Smooth muscle cell (in vitro differentiated cells): ENCODE measurements at regions not wholly inside any gene's neighbourhood (a gene's known extent, or its start where the extent isn't known, plus 50 kb on each side); places are given as distances from the start of the nearest gene placed in this dataset.

ENCODE experiments used
- DNase-seq: peaks from one replicate; lab custom pipeline; 2025; ENCODE audit not compliant: unreplicated experiment; lab: John Stamatoyannopoulos, UW
- H2AFZ ChIP-seq: fragments of 200-600 bp; sonication (generic); 2 replicates; pipeline ENCODE4 v1.6.0; 2016; ENCODE audit warnings: antibody characterized with exemption, low read depth, mild to moderate bottlenecking
- H3F3A ChIP-seq: fragments of 200-600 bp; sonication (generic); 2 replicates; pipeline ENCODE4 v1.6.0; 2017; ENCODE audit warnings: antibody characterized with exemption, low read depth
- H3K27ac ChIP-seq: fragments of 200-600 bp; sonication (generic); 2 replicates; pipeline ENCODE4 v1.5.1; 2016; ENCODE audit warnings: low read depth, mild to moderate bottlenecking
- H3K27me3 ChIP-seq: fragments of 200-600 bp; sonication (generic); 2 replicates; pipeline ENCODE4 v1.6.1; 2016; ENCODE audit warnings: low read depth, mild to moderate bottlenecking
- H3K36me3 ChIP-seq: fragments of 200-600 bp; sonication (generic); 2 replicates; pipeline ENCODE4 v1.5.1; 2016; ENCODE audit warnings: low read depth
- H3K4me1 ChIP-seq: fragments of 200-600 bp; sonication (generic); 2 replicates; pipeline ENCODE4 v1.5.1; 2016; ENCODE audit warnings: low read depth
- H3K4me2 ChIP-seq: fragments of 200-600 bp; sonication (generic); 2 replicates; pipeline ENCODE4 v1.6.0; 2016; ENCODE audit warnings: mild to moderate bottlenecking
- H3K4me3 ChIP-seq: fragments of 200-600 bp; sonication (generic); 2 replicates; pipeline ENCODE4 v1.5.1; 2016; ENCODE audit warnings: mild to moderate bottlenecking
- H3K79me2 ChIP-seq: fragments of 200-600 bp; sonication (generic); 2 replicates; pipeline ENCODE4 v1.6.0; 2016; ENCODE audit warnings: low read depth, mild to moderate bottlenecking
- H3K9ac ChIP-seq: fragments of 200-600 bp; sonication (generic); 2 replicates; pipeline ENCODE4 v1.6.0; 2016; ENCODE audit warnings: low read depth
- H3K9me3 ChIP-seq: fragments of 200-600 bp; sonication (generic); replicated peaks from 2 replicates; pipeline ENCODE4 v1.5.1; 2016; ENCODE audit warnings: low read depth
- H4K20me1 ChIP-seq: fragments of 200-600 bp; sonication (generic); 2 replicates; pipeline ENCODE4 v1.6.0; 2016; ENCODE audit warnings: low read depth
- WGBS: methylation state at CpG from one replicate; pipeline ENCODE4 v1.1.7; 2016; ENCODE audit warnings: low lambda C conversion rate; 5-methylcytosine and 5-hydroxymethylcytosine counted together
- TF ChIP-seq, protein P1 (sequence below): fragments of 200-600 bp; sonication (generic); IDR thresholded peaks from 2 replicates; pipeline ENCODE4 v1.5.1; 2017; ENCODE audit warnings: borderline replicate concordance, mild to moderate bottlenecking, antibody characterized with exemption; ENCODE audit not compliant: insufficient read depth, poor library complexity, severe bottlenecking

DNA sequence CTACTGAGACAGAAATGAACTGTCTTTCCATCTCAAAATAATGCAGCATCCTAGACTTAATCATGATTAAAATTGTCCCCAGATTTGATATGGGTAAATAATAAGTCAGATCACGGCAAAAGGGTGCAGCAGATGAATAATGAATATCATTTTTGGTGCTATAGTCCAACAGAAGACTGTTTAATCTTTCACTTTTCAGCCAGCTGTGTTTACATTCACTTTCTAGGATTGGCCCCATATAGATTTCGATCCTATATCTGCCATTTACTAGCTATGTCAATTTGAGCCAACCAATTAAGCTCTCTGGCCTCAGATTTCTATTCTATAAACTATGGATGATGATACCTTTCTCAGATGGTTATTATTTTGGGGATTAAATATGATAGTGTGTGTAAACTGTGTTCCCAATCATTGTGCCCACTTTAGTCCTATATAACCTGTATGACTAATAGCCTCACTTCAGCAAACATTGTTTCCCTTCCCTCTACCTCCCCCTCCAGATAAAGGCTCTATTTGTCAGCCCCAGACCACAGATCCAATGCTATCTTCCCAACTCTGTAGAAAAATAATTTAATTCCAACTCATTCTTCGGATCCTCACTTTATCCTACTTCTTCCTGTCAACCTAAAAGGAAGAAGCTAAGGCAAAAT, 53.6 kb upstream of the NT5E start:
- H3K9me3 ChIP-seq = no peaks in the 10 kb centered on the region
- H2AFZ ChIP-seq = no peak overlapping the region
- no peak overlapping the region for H3K27ac ChIP-seq
- peaks cover 11% of the 10 kb centered on the region for H3K4me1 ChIP-seq
- H3K4me3 ChIP-seq = no peak overlapping the region
- DNase-seq = no peak
- no peaks in the 10 kb centered on the region for H4K20me1 ChIP-seq
- no peaks in the 10 kb centered on the region for H3K79me2 ChIP-seq
- no peaks in the 10 kb centered on the region for H3K27me3 ChIP-seq
- no peaks in the 10 kb centered on the region for H3K36me3 ChIP-seq
- WGBS = 95% methylated on average over 3 of the region's 3 CpGs
- TF ChIP-seq, protein P1, sequence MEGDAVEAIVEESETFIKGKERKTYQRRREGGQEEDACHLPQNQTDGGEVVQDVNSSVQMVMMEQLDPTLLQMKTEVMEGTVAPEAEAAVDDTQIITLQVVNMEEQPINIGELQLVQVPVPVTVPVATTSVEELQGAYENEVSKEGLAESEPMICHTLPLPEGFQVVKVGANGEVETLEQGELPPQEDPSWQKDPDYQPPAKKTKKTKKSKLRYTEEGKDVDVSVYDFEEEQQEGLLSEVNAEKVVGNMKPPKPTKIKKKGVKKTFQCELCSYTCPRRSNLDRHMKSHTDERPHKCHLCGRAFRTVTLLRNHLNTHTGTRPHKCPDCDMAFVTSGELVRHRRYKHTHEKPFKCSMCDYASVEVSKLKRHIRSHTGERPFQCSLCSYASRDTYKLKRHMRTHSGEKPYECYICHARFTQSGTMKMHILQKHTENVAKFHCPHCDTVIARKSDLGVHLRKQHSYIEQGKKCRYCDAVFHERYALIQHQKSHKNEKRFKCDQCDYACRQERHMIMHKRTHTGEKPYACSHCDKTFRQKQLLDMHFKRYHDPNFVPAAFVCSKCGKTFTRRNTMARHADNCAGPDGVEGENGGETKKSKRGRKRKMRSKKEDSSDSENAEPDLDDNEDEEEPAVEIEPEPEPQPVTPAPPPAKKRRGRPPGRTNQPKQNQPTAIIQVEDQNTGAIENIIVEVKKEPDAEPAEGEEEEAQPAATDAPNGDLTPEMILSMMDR = no peak
- H3K4me2 ChIP-seq = no peak overlapping the region
- no peaks in the 10 kb centered on the region for H3F3A ChIP-seq
- H3K9ac ChIP-seq = no peak overlapping the region

DNA sequence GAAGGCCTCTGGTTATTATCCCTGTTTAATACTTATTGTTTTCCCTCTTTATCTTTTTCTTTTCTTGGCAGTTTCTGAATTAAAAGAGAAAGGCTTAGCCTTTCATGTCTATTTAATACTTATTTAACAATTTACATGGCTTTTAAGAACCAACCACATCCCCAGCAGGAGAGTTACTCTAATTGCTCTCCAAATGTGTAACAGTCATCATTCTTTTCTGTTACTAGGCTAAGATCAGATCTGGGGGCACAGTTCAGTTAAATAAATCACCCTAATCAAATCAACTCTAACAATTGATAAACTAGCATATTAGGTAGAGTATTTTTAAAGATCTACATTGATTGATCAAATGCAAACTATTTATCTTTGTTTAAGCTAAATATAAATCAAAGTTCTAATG, 54.1 kb upstream of the NT5E start:
- DNase-seq = no peak
- TF ChIP-seq, protein P1 = no peak
- peak overlapping the region; percentile 11 for H3K27ac ChIP-seq
- no peaks in the 10 kb centered on the region for H4K20me1 ChIP-seq
- no peaks in the 10 kb centered on the region for H3K79me2 ChIP-seq
- peaks cover 11% of the 10 kb centered on the region for H3K4me1 ChIP-seq
- H3K9ac ChIP-seq = no peak overlapping the region
- no peaks in the 10 kb centered on the region for H3K27me3 ChIP-seq
- H3K9me3 ChIP-seq = no peaks in the 10 kb centered on the region
- no peaks in the 10 kb centered on the region for H3K36me3 ChIP-seq
- H3F3A ChIP-seq = no peaks in the 10 kb centered on the region
- no peak overlapping the region for H3K4me3 ChIP-seq
- H3K4me2 ChIP-seq = no peak overlapping the region
- no peak overlapping the region for H2AFZ ChIP-seq

DNA sequence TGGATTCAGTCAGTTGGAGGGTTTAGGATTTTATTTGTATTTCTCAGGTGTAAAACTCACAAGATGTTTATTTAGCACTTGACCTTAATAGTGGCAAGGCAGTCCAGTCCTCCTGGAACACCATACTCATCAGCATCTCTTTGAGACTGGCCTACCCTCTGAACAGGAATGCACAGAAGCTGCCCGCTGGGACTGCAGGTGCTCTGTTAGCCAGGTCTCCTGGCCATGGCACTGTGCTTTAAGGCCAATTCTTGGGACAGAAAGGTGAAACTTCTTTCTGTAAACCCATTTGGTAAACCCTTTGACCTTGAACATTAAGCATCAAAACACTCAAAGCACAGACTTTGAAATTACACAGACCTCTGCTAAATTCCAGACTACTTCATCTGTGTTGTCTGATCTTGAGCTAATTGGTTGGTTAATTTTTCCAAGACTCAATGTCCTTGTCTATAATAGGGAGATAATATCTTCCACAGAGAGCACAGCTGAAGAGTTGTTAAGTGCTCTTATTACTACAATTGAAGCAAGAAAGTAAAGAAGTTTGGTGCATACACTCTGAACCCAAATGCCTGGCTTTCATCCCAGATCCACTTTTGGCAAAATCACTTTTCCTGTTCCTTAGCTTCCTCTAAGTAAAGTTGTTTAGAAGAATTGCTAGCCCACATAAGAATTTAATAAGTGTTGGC, 54.9 kb upstream of the NT5E start:
- Histone ChIP-seq H4K20me1 (no peaks in the 10 kb centered on the region), H3K4me2 (no peak overlapping the region), H3F3A (no peaks in the 10 kb centered on the region), H3K9ac (no peak overlapping the region), H3K4me1 (peaks cover 11% of the 10 kb centered on the region), H3K4me3 (no peak overlapping the region), H3K27me3 (no peaks in the 10 kb centered on the region), H2AFZ (no peak overlapping the region), H3K36me3 (no peaks in the 10 kb centered on the region), H3K27ac (peak overlapping the region; percentile 11), H3K9me3 (no peaks in the 10 kb centered on the region), H3K79me2 (no peaks in the 10 kb centered on the region)
- WGBS = 72% methylated on average over 1 of the region's 1 CpG
- no peak for DNase-seq
- TF ChIP-seq, protein P1 = no peak

DNA sequence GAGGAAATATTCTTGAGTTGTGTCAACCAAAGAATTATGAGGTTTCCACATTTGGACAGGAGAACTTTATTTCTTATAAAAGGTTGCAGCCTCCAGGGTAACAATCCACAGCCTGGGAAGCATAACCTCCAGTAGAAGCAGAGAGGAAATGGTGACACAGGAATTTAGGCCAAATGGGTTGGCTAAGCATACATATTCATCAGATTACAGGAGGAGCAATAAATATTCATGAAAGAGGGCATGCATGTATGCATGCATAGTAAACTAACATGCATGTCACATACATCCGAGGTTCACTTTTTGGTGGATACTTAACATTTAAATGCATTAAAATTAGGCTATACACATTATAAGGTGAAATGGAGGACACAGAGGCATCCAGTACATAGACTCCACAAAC, 55.7 kb upstream of the NT5E start:
- no peak for DNase-seq
- Histone ChIP-seq H3K79me2 (no peaks in the 10 kb centered on the region), H3K4me1 (peaks cover 11% of the 10 kb centered on the region), H3F3A (no peaks in the 10 kb centered on the region), H3K4me3 (no peak overlapping the region), H3K27me3 (no peaks in the 10 kb centered on the region), H3K4me2 (no peak overlapping the region), H3K9me3 (no peaks in the 10 kb centered on the region), H3K27ac (no peak overlapping the region), H3K36me3 (no peaks in the 10 kb centered on the region), H3K9ac (no peak overlapping the region), H2AFZ (no peak overlapping the region), H4K20me1 (no peaks in the 10 kb centered on the region)
- 88% methylated on average over 1 of the region's 1 CpG for WGBS
- TF ChIP-seq, protein P1 = no peak
